ENCODE measurements at regions not wholly inside any gene's neighbourhood (a gene's known extent, or its start where the extent isn't known, plus 50 kb on each side); places are given as distances from the start of the nearest gene placed in this dataset.
A peak's percentile ranks its signal among the peaks of the same experiment; 100 is the strongest.

DNA sequence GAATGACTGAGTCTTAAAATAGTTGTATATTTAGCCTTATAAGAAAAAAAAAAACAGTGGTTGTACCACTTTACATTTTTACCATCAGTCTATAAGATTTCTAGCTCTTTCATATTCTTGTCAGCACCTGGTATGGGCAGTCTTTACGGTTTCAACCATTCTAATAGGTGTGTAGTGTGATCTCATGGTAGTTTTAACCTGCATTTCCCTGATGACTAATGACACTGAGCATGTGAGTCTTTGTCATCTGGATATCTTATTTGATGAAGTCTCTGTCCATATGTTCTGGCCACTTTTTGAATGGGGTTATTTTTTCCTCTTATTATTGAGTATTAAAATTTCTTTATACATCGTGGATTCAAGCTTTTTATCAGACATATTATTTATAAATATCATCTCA lies 365.3 kb upstream of the IGFBP3 start:
- Histone ChIP-seq H4K20me1 (ENCODE audit: insufficient read depth, low read length) (no peaks in the 10 kb centered on the region), H3K9ac (ENCODE audit: low read length) (no peak overlapping the region), H3K4me1 (ENCODE audit: insufficient read depth, low read length) (peaks cover 8% of the 10 kb centered on the region), H3K79me2 (ENCODE audit: insufficient read depth, low read length) (no peaks in the 10 kb centered on the region), H3K27me3 (ENCODE audit: insufficient read depth, low read length) (no peaks in the 10 kb centered on the region), H3K36me3 (ENCODE audit: insufficient read depth, low read length) (no peaks in the 10 kb centered on the region), H2AFZ (ENCODE audit: low read depth, low read length) (no peak overlapping the region), H3K4me3 (ENCODE audit: insufficient read depth, low read depth, low read length) (no peak overlapping the region), H3K9me3 (ENCODE audit: insufficient read depth, low read depth, low read length) (no peaks in the 10 kb centered on the region), H3K4me2 (ENCODE audit: low read length) (no peak overlapping the region), H3K27ac (ENCODE audit: low read depth, low read length) (no peak overlapping the region)
- no peak overlapping the region for H3K4me3 Mint-ChIP-seq (ENCODE audit: unreplicated experiment)
- H3K27me3 Mint-ChIP-seq (ENCODE audit: low read depth, unreplicated experiment), result no peaks in the 10 kb centered on the region
- H3K9me3 Mint-ChIP-seq (ENCODE audit: unreplicated experiment), result no peaks in the 10 kb centered on the region
- H3K4me1 Mint-ChIP-seq (ENCODE audit: low read depth, unreplicated experiment), result peaks cover 27% of the 10 kb centered on the region
- H3K36me3 Mint-ChIP-seq (ENCODE audit: low read depth, unreplicated experiment), result no peaks in the 10 kb centered on the region
- no peak for TF ChIP-seq EZH2 (IDR thresholded peaks at IDR 0.05; ENCODE audit: insufficient read depth, low read length)
- TF ChIP-seq, protein P1, sequence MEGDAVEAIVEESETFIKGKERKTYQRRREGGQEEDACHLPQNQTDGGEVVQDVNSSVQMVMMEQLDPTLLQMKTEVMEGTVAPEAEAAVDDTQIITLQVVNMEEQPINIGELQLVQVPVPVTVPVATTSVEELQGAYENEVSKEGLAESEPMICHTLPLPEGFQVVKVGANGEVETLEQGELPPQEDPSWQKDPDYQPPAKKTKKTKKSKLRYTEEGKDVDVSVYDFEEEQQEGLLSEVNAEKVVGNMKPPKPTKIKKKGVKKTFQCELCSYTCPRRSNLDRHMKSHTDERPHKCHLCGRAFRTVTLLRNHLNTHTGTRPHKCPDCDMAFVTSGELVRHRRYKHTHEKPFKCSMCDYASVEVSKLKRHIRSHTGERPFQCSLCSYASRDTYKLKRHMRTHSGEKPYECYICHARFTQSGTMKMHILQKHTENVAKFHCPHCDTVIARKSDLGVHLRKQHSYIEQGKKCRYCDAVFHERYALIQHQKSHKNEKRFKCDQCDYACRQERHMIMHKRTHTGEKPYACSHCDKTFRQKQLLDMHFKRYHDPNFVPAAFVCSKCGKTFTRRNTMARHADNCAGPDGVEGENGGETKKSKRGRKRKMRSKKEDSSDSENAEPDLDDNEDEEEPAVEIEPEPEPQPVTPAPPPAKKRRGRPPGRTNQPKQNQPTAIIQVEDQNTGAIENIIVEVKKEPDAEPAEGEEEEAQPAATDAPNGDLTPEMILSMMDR (IDR thresholded peaks at IDR 0.05; ENCODE audit: insufficient read depth, low read depth, low read length), result no peak
- DNase-seq (ENCODE audit: low read depth) (no peak), FAIRE-seq (no peak)
- H3K27ac Mint-ChIP-seq (ENCODE audit: unreplicated experiment), result no peak overlapping the region

DNA sequence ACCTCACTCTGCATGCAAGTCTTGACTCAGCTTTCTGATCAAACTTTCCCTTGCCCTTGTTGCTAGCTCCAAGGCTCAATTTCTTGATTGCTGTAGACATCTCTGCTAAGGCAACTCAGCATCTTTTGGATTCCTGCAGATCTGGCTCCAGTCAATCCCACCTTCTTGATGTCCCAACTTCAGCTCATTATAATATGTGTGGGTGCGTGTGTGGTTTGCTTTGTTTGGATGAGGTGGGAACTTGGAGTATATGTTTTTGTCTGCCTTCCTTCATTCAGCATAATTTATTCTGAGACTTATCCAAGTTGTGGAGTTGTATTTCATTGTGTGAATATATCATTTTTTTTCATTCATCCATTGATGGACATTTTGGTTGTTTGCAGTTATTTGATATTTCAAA lies 364.8 kb upstream of the IGFBP3 start:
- Histone ChIP-seq H3K9me3 (ENCODE audit: insufficient read depth, low read depth, low read length) (no peaks in the 10 kb centered on the region), H3K9ac (ENCODE audit: low read length) (no peak overlapping the region), H3K79me2 (ENCODE audit: insufficient read depth, low read length) (no peaks in the 10 kb centered on the region), H3K27me3 (ENCODE audit: insufficient read depth, low read length) (no peaks in the 10 kb centered on the region), H3K36me3 (ENCODE audit: insufficient read depth, low read length) (no peaks in the 10 kb centered on the region), H4K20me1 (ENCODE audit: insufficient read depth, low read length) (no peaks in the 10 kb centered on the region), H3K4me1 (ENCODE audit: insufficient read depth, low read length) (peaks cover 3% of the 10 kb centered on the region), H3K4me2 (ENCODE audit: low read length) (no peak overlapping the region), H2AFZ (ENCODE audit: low read depth, low read length) (no peak overlapping the region), H3K27ac (ENCODE audit: low read depth, low read length) (no peak overlapping the region), H3K4me3 (ENCODE audit: insufficient read depth, low read depth, low read length) (no peak overlapping the region)
- no peak overlapping the region for H3K27ac Mint-ChIP-seq (ENCODE audit: unreplicated experiment)
- FAIRE-seq (no peak), DNase-seq (ENCODE audit: low read depth) (peak; percentile 58)
- H3K9me3 Mint-ChIP-seq (ENCODE audit: unreplicated experiment), result no peaks in the 10 kb centered on the region
- no peaks in the 10 kb centered on the region for H3K27me3 Mint-ChIP-seq (ENCODE audit: low read depth, unreplicated experiment)
- no peak for TF ChIP-seq EZH2 (IDR thresholded peaks at IDR 0.05; ENCODE audit: insufficient read depth, low read length)
- TF ChIP-seq, protein P1 (IDR thresholded peaks at IDR 0.05; ENCODE audit: insufficient read depth, low read depth, low read length), result no peak
- peaks cover 27% of the 10 kb centered on the region for H3K4me1 Mint-ChIP-seq (ENCODE audit: low read depth, unreplicated experiment)
- no peak overlapping the region for H3K4me3 Mint-ChIP-seq (ENCODE audit: unreplicated experiment)
- H3K36me3 Mint-ChIP-seq (ENCODE audit: low read depth, unreplicated experiment), result no peaks in the 10 kb centered on the region

DNA sequence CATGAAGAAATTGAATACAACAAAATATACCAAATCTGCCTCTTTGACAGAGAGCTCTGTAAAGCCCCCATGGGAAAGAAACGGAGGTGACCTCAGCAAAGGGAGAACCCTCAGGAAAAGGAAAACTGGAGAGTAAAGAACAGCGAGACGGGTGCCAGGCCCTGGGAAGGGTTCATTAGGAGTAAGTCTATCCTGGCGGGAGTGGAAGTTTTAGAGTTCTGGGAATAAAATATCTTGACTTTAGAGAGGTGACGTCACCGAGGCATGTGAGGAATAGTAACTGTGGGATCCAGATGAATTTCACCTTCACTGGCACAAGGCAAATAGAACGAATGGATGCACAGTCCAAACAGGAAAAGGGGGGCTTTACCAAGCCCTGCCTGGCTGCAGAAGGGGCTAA lies 362.8 kb upstream of the IGFBP3 start:
- no peaks in the 10 kb centered on the region for H3K4me1 ChIP-seq (ENCODE audit: insufficient read depth, low read length)
- DNase-seq (ENCODE audit: low read depth) (no peak), FAIRE-seq (no peak)
- no peak overlapping the region for H3K27ac ChIP-seq (ENCODE audit: low read depth, low read length)
- no peaks in the 10 kb centered on the region for H3K79me2 ChIP-seq (ENCODE audit: insufficient read depth, low read length)
- H2AFZ ChIP-seq (ENCODE audit: low read depth, low read length), result no peak overlapping the region
- no peaks in the 10 kb centered on the region for H3K27me3 Mint-ChIP-seq (ENCODE audit: low read depth, unreplicated experiment)
- no peak overlapping the region for H3K4me2 ChIP-seq (ENCODE audit: low read length)
- H3K9ac ChIP-seq (ENCODE audit: low read length), result no peak overlapping the region
- TF ChIP-seq, protein P1 (IDR thresholded peaks at IDR 0.05; ENCODE audit: insufficient read depth, low read depth, low read length), result no peak
- no peak for TF ChIP-seq EZH2 (IDR thresholded peaks at IDR 0.05; ENCODE audit: insufficient read depth, low read length)
- H3K4me3 ChIP-seq (ENCODE audit: insufficient read depth, low read depth, low read length), result no peak overlapping the region
- no peaks in the 10 kb centered on the region for H3K9me3 ChIP-seq (ENCODE audit: insufficient read depth, low read depth, low read length)
- peaks cover 27% of the 10 kb centered on the region for H3K4me1 Mint-ChIP-seq (ENCODE audit: low read depth, unreplicated experiment)
- no peak overlapping the region for H3K27ac Mint-ChIP-seq (ENCODE audit: unreplicated experiment)
- no peaks in the 10 kb centered on the region for H4K20me1 ChIP-seq (ENCODE audit: insufficient read depth, low read length)
- H3K27me3 ChIP-seq (ENCODE audit: insufficient read depth, low read length), result no peaks in the 10 kb centered on the region
- H3K36me3 Mint-ChIP-seq (ENCODE audit: low read depth, unreplicated experiment), result no peaks in the 10 kb centered on the region
- no peaks in the 10 kb centered on the region for H3K36me3 ChIP-seq (ENCODE audit: insufficient read depth, low read length)
- H3K4me3 Mint-ChIP-seq (ENCODE audit: unreplicated experiment), result no peak overlapping the region
- H3K9me3 Mint-ChIP-seq (ENCODE audit: unreplicated experiment), result no peaks in the 10 kb centered on the region
